ENCODE measurements at regions not wholly inside any gene's neighbourhood (a gene's known extent, or its start where the extent isn't known, plus 50 kb on each side); places are given as distances from the start of the nearest gene placed in this dataset.

DNA sequence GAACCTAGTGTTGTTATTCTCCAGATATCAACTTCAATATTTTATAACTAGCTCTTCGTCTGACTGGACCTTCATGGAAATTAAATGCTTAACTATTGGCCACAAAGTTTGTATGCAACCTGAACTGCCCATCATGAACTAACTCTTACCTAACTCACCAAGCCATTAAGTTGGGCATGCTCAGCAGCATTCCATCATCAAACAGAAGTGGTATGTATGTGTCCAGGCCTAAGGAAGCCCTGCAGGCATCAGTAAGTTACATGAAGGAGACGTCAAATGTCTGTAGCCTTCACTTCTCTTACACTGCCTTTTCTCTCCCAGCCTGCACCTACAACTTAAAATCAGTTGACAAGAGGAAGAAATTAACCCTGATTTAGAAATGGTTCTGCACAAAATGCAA lies 1639.2 kb upstream of the PABPC4L start:
- DNase-seq (ENCODE audit: low read depth in 2 of 2) = no peak
- TF ChIP-seq, protein P1, sequence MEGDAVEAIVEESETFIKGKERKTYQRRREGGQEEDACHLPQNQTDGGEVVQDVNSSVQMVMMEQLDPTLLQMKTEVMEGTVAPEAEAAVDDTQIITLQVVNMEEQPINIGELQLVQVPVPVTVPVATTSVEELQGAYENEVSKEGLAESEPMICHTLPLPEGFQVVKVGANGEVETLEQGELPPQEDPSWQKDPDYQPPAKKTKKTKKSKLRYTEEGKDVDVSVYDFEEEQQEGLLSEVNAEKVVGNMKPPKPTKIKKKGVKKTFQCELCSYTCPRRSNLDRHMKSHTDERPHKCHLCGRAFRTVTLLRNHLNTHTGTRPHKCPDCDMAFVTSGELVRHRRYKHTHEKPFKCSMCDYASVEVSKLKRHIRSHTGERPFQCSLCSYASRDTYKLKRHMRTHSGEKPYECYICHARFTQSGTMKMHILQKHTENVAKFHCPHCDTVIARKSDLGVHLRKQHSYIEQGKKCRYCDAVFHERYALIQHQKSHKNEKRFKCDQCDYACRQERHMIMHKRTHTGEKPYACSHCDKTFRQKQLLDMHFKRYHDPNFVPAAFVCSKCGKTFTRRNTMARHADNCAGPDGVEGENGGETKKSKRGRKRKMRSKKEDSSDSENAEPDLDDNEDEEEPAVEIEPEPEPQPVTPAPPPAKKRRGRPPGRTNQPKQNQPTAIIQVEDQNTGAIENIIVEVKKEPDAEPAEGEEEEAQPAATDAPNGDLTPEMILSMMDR (IDR thresholded peaks at IDR 0.05; ENCODE audit: low read depth, low read length) = no peak

DNA sequence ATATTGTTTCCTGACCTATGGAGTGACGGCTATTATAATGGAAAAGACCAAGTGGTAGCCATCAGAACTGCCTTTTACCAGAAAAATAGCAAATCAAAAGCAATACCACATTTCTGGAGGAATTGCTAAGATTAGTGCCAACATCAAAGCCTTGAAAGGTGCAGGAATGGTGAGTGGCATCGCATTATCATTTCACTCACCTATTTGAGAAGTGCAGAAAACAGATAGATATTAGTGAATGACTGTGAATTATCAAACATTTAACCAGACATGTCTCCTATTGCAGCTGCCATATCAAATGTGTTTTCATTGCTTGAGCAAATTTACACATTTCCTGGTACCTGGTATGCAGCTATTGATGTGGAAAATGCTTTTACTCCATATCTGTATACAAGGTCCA lies 1638.1 kb upstream of the PABPC4L start:
- H3K4me3 ChIP-seq (replicated peaks in 1 of 2; ENCODE audit: low read depth in 2 of 2, low read length in 2 of 2) = no peak overlapping the region
- DNase-seq (ENCODE audit: low read depth in 2 of 2) = no peak
- TF ChIP-seq, protein P1 (IDR thresholded peaks at IDR 0.05; ENCODE audit: low read depth, low read length) = no peak

More for the DNA sequence above, 1639.2 kb upstream of the PABPC4L start:
- H3K4me3 ChIP-seq (replicated peaks in 1 of 2; ENCODE audit: low read depth in 2 of 2, low read length in 2 of 2) = no peak overlapping the region

DNA sequence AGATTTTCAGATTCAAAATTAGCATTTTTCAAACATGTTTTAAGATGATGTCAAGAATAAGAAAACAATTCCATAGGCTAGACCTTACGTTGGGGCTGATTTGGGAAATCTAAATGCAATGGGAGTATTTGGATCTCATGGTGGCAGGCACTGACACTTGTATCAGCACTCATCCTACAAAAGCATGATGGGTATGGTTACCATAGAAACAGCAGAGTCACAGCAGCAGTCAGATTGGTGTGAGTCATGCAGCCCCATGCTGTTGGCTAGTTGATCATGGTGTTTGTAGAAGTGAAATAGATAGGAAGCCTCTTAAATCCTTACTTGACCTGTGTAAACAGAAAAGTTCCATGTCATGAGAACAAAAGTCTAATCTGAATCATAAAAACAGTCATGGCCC lies 1637.3 kb upstream of the PABPC4L start:
- no peak overlapping the region for H3K4me3 ChIP-seq (replicated peaks in 1 of 2; ENCODE audit: low read depth in 2 of 2, low read length in 2 of 2)
- TF ChIP-seq, protein P1 (IDR thresholded peaks at IDR 0.05; ENCODE audit: low read depth, low read length) = no peak
- DNase-seq (ENCODE audit: low read depth in 2 of 2) = peak in 1 of 2 donors; percentile 1

DNA sequence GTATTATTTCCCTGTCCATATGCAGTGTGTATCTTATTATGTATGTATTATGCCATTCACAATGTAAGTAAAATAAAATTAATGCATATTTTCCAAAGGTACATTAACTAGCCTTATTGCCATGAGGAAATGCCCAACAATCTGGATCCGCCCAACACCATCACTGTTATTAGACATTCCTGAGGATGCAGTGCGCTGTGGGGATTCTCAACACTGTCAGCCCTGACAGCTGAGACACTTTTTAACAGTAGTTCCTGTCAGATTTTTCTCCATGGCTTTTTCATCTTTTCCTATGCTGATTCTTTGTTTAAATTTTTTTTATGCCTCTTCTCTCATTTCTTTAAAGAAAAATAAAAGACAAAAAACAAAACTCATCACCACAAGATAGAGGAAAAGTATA lies 1632.9 kb upstream of the PABPC4L start:
- TF ChIP-seq, protein P1 (IDR thresholded peaks at IDR 0.05; ENCODE audit: low read depth, low read length) = no peak
- DNase-seq (ENCODE audit: low read depth in 2 of 2) = no peak

DNA sequence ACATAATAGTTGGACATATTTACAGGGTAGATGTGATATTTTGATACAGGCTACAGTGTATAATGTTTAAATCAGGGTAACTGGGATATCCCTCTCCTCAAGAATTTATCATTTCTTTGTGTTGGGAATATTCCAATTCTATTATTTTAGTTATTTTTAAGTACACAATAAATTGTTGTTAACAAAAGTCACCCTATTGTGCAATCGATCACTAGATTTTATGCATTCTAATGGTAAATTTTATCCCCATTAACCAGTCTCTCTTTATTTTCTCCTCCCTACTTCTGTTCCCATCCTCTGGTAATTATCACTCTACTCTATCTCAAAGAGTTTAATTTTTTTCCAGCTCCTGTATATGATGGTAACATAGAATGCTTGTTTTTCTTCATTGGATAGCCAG lies 1631.9 kb upstream of the PABPC4L start:
- TF ChIP-seq, protein P1 (IDR thresholded peaks at IDR 0.05; ENCODE audit: low read depth, low read length) = no peak
- DNase-seq (ENCODE audit: low read depth in 2 of 2) = no peak
- H3K4me3 ChIP-seq (replicated peaks in 1 of 2; ENCODE audit: low read depth in 2 of 2, low read length in 2 of 2) = no peak overlapping the region

More for the DNA sequence above, 1632.9 kb upstream of the PABPC4L start:
- H3K4me3 ChIP-seq (replicated peaks in 1 of 2; ENCODE audit: low read depth in 2 of 2, low read length in 2 of 2) = no peak overlapping the region

DNA sequence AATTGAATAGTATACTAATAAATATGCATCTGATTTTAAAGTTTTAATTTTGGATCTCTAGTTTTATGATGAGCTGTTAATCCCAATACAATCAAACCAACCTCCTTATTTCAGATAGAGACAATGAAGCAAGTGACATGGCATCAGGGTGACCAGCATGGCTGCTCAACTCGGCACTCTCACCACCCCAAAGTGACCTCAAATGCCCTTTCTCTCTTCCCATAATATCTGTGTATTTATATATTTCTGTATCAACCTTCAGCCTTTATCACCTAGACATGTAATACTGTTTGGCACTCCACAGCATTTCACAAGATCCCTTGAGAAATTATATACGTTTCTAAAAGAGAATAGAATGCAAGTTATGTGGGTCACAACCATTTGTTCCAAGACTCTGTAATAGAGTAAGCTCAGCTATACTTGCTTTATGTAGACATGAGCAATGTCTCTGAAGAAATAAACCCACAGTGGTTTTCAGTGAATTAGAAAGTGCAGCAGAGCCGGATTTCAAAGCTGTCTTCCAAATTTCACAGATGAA lies 1623.2 kb upstream of the PABPC4L start:
- TF ChIP-seq, protein P1 (IDR thresholded peaks at IDR 0.05; ENCODE audit: low read depth, low read length) = no peak
- no peak for DNase-seq (ENCODE audit: low read depth in 2 of 2)
- H3K4me3 ChIP-seq (replicated peaks in 1 of 2; ENCODE audit: low read depth in 2 of 2, low read length in 2 of 2) = no peak overlapping the region

DNA sequence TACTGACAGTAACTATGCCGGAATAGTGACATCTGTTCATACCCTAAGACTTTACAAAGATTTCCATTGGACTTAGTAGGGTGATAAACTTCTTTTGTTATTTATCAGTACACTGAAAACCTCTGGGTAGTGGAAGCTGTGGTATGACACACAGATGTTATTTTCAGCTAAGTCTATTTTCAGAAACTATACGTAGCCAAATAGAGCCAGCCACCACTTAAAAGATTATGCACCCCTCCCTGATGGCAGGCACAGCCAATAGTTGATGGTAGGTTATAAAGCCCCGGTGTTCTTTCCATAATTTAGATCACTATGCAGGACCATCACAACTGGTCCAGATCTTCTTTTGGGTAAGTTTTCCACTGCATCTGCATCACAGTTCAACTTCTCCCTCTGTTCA lies 1603.2 kb upstream of the PABPC4L start:
- DNase-seq (ENCODE audit: low read depth in 2 of 2) = no peak
- TF ChIP-seq, protein P1 (IDR thresholded peaks at IDR 0.05; ENCODE audit: low read depth, low read length) = no peak
- no peak overlapping the region for H3K4me3 ChIP-seq (replicated peaks in 1 of 2; ENCODE audit: low read depth in 2 of 2, low read length in 2 of 2)

Measured in cardiac fibroblast (primary cell).